ENCODE measurements at regions not wholly inside any gene's neighbourhood (a gene's known extent, or its start where the extent isn't known, plus 50 kb on each side); places are given as distances from the start of the nearest gene placed in this dataset.
"Not testable (repeated sequence)": the region's sequence is repeated elsewhere in the genome, so short reads cannot be mapped to it uniquely, and the experiment has no call there.

GRCh38 chr5:117587111-117587510 is 1012.5 kb upstream of the SEMA6A start:
- no peak for DNase-seq

GRCh38 chr5:117568622-117569021 is 994.0 kb upstream of the SEMA6A start:
- DNase-seq: no peak

- no peak for DNase-seq
Measured at GRCh38 chr5:117568126-117568525, 993.5 kb upstream of the SEMA6A start.

- DNase-seq: no peak
Measured at GRCh38 chr5:117562647-117563046, 988.0 kb upstream of the SEMA6A start.

- DNase-seq: no peak
Measured at GRCh38 chr5:117561531-117561930, 986.9 kb upstream of the SEMA6A start.

- DNase-seq: no peak
Measured at GRCh38 chr5:117559005-117559844, 984.6 kb upstream of the SEMA6A start.

GRCh38 chr5:117551236-117551635 is 976.6 kb upstream of the SEMA6A start:
- no peak for DNase-seq

- no peak for DNase-seq
Measured at GRCh38 chr5:117547192-117547591, 972.6 kb upstream of the SEMA6A start.

- DNase-seq: no peak
Measured at GRCh38 chr5:117539692-117540091, 965.1 kb upstream of the SEMA6A start.

- no peak for DNase-seq
Measured at GRCh38 chr5:117533792-117534191, 959.2 kb upstream of the SEMA6A start.

- DNase-seq: not testable (repeated sequence)
Measured at GRCh38 chr5:117533051-117533670, 958.5 kb upstream of the SEMA6A start.

GRCh38 chr5:117519957-117520500 is 945.4 kb upstream of the SEMA6A start:
- DNase-seq: no peak

- no peak for DNase-seq
Measured at GRCh38 chr5:117504305-117504704, 929.7 kb upstream of the SEMA6A start.

- no peak for DNase-seq
Measured at GRCh38 chr5:117497601-117498000, 923.0 kb upstream of the SEMA6A start.

GRCh38 chr5:117496801-117497200 is 922.2 kb upstream of the SEMA6A start:
- no peak for DNase-seq

- DNase-seq: no peak
Measured at GRCh38 chr5:117494188-117494587, 919.6 kb upstream of the SEMA6A start.

- DNase-seq: no peak
Measured at GRCh38 chr5:117488976-117489500, 914.4 kb upstream of the SEMA6A start.

GRCh38 chr5:117487556-117487955 is 912.9 kb upstream of the SEMA6A start:
- no peak for DNase-seq

GRCh38 chr5:117486879-117487391 is 912.3 kb upstream of the SEMA6A start:
- no peak for DNase-seq

GRCh38 chr5:117486261-117486660 is 911.6 kb upstream of the SEMA6A start:
- no peak for DNase-seq

GRCh38 chr5:117475919-117476318 is 901.3 kb upstream of the SEMA6A start:
- DNase-seq: no peak

GRCh38 chr5:117473165-117473564 is 898.5 kb upstream of the SEMA6A start:
- no peak for DNase-seq

- no peak for DNase-seq
Measured at GRCh38 chr5:117463881-117464570, 889.4 kb upstream of the SEMA6A start.
